Naive thymus-derived CD4-positive, alpha-beta T cell (primary cell): ENCODE measurements at regions not wholly inside any gene's neighbourhood (a gene's known extent, or its start where the extent isn't known, plus 50 kb on each side); places are given as distances from the start of the nearest gene placed in this dataset.

Experiments used
- ATAC-seq: fragments of 150-1000 bp; cut with Tn5 transposase; 2 replicates; pipeline ENCODE4 v1.10.0; 2021; ENCODE audit warnings: mild to moderate bottlenecking, moderate library complexity
- CTCF ChIA-PET: fragments of 350-600 bp; sonication (Branson Sonifier 250); formaldehyde crosslinking; loops from one replicate; lab custom pipeline; 2021; ENCODE audit warnings: antibody characterized with exemption; lab: Charles Lee
- POLR2A ChIA-PET: fragments of 350-600 bp; sonication (Branson Sonifier 250); formaldehyde crosslinking; loops from one replicate; lab custom pipeline; 2021; ENCODE audit warnings: antibody characterized with exemption, inconsistent platforms; lab: Charles Lee
- DNase-seq, 9 donors: peaks; one replicate each; pipeline versions ENCODE4 v3.0.0 to v3.0.0-alpha.2; 2020 to 2022; ENCODE audit warnings: mixed read lengths in 1 of 9
- H3K27ac ChIP-seq: one replicate; pipeline ENCODE4 v1.7.0; 2013; ENCODE audit warnings: mild to moderate bottlenecking, low read depth, low read length, moderate library complexity
- H3K27me3 ChIP-seq, 2 donors: one replicate each; pipeline ENCODE4 v1.7.0; 2013; ENCODE audit warnings: low read length in 2 of 2, mild to moderate bottlenecking in 2 of 2, moderate library complexity in 2 of 2; ENCODE audit not compliant: control insufficient read depth in 2 of 2, insufficient read depth in 2 of 2
- H3K36me3 ChIP-seq, 3 experiments: 1 replicate in 2 of 3; 2 replicates in 1 of 3; pipeline ENCODE4 v1.7.0; 2013; ENCODE audit warnings: low read length in 3 of 3, mild to moderate bottlenecking in 3 of 3, moderate library complexity in 1 of 3; ENCODE audit not compliant: insufficient read depth in 3 of 3, control insufficient read depth in 2 of 3
- H3K4me1 ChIP-seq, 2 donors: one replicate each; pipeline ENCODE4 v1.7.0; 2013; ENCODE audit warnings: low read length in 2 of 2, mild to moderate bottlenecking in 2 of 2, moderate library complexity in 1 of 2; ENCODE audit not compliant: control insufficient read depth in 2 of 2, insufficient read depth in 2 of 2
- H3K4me3 ChIP-seq: 2 replicates; pipeline ENCODE4 v1.7.0; 2013; ENCODE audit warnings: mild to moderate bottlenecking, low read length
- H3K9me3 ChIP-seq, 3 experiments: 1 replicate in 2 of 3; 2 replicates in 1 of 3; pipeline ENCODE4 v1.7.0; 2013; ENCODE audit warnings: low read length in 3 of 3; ENCODE audit not compliant: control insufficient read depth in 2 of 3
- H3K27ac Mint-ChIP-seq, 9 donors: one replicate each; pipeline ENCODE4 v1.8.0; 2020 to 2022; ENCODE audit warnings: mixed read lengths in 9 of 9, mild to moderate bottlenecking in 8 of 9, moderate library complexity in 5 of 9, inconsistent platforms in 2 of 9
- H3K27me3 Mint-ChIP-seq, 5 donors: one replicate each; pipeline ENCODE4 v1.8.0; 2021 to 2022; ENCODE audit warnings: mixed read lengths in 5 of 5, mild to moderate bottlenecking in 1 of 5
- H3K36me3 Mint-ChIP-seq, 5 donors: one replicate each; pipeline ENCODE4 v1.8.0; 2020 to 2022; ENCODE audit warnings: mixed read lengths in 5 of 5, mild to moderate bottlenecking in 3 of 5, inconsistent platforms in 1 of 5
- H3K4me1 Mint-ChIP-seq, 7 donors: one replicate each; pipeline ENCODE4 v1.8.0; 2020 to 2022; ENCODE audit warnings: mixed read lengths in 7 of 7, mild to moderate bottlenecking in 3 of 7, inconsistent platforms in 1 of 7
- H3K4me3 Mint-ChIP-seq, 10 donors: one replicate each; pipeline ENCODE4 v1.8.0; 2020 to 2022; ENCODE audit warnings: mild to moderate bottlenecking in 10 of 10, mixed read lengths in 10 of 10, moderate library complexity in 6 of 10, inconsistent platforms in 2 of 10
- H3K9me3 Mint-ChIP-seq, 11 donors: one replicate each; pipeline ENCODE4 v1.8.0; 2020 to 2022; ENCODE audit warnings: mixed read lengths in 11 of 11, mild to moderate bottlenecking in 4 of 11, inconsistent platforms in 1 of 11, moderate library complexity in 1 of 11
- intact Hi-C, 2 donors: fragments of 100-400 bp; cut with micrococcal nuclease; formaldehyde crosslinking; loops; one replicate each; pipeline ENCODE4 v1.15.1; 2023

GRCh38 chr22:22093743-22094142 is 111.2 kb upstream of the TOP3B start:
- Histone ChIP-seq H3K4me1 (no peaks in the 10 kb centered on the region), H3K27me3 (no peaks in the 10 kb centered on the region), H3K36me3 (no peaks in the 10 kb centered on the region), H3K27ac (no peak overlapping the region), H3K4me3 (no peak overlapping the region), H3K9me3 (no peaks in the 10 kb centered on the region)
- H3K4me1 Mint-ChIP-seq = peaks cover 0 to 16% (median 0%) of the 10 kb centered on the region in 7 donors
- DNase-seq = no peak
- CTCF ChIA-PET = no interaction called here
- H3K27me3 Mint-ChIP-seq = peaks cover 33 to 55% (median 44%) of the 10 kb centered on the region in 5 donors
- POLR2A ChIA-PET = no interaction called here
- H3K9me3 Mint-ChIP-seq = peaks cover 0 to 4% (median 0%) of the 10 kb centered on the region in 11 donors
- no peak overlapping the region for H3K4me3 Mint-ChIP-seq
- H3K36me3 Mint-ChIP-seq = peaks cover 0 to 5% (median 0%) of the 10 kb centered on the region in 5 donors
- no peak for ATAC-seq
- H3K27ac Mint-ChIP-seq = no peak overlapping the region
- intact Hi-C loops = no loop called here

- CTCF ChIA-PET = no interaction called here
Observed at GRCh38 chr22:22092974-22093373, 110.4 kb upstream of the TOP3B start.

DNA sequence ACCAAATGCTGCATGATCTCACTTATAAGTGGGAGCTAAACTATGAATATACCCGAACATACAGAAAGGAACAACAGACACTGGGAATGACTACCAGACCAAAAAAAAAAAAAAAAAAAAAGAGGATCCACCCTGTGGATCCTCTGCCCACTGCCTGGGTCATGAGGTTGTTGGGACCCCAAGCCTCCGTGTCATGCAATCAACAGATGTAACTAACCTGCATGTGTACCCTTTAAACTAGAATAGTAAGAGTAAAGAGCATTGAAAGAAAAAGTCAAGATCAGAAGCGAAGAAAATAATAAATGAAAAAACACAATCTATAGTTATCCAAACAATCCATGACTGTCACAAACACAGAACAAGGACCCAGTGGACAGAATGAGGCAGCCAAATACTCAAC is 109.5 kb upstream of the TOP3B start:
- H3K27me3 Mint-ChIP-seq = peaks cover 33 to 61% (median 50%) of the 10 kb centered on the region in 5 donors
- intact Hi-C loops = no loop called here
- Histone ChIP-seq H3K36me3 (no peaks in the 10 kb centered on the region), H3K27me3 (no peaks in the 10 kb centered on the region), H3K4me1 (no peaks in the 10 kb centered on the region), H3K27ac (no peak overlapping the region), H3K9me3 (no peaks in the 10 kb centered on the region), H3K4me3 (no peak overlapping the region)
- ChIA-PET POLR2A (no interaction called here), CTCF (no interaction called here)
- H3K9me3 Mint-ChIP-seq = peaks cover 0 to 4% (median 0%) of the 10 kb centered on the region in 11 donors
- no peak overlapping the region for H3K27ac Mint-ChIP-seq
- peaks cover 0 to 16% (median 0%) of the 10 kb centered on the region in 7 donors for H3K4me1 Mint-ChIP-seq
- H3K4me3 Mint-ChIP-seq = no peak overlapping the region
- ATAC-seq (no peak), DNase-seq (no peak)
- H3K36me3 Mint-ChIP-seq = peaks cover 0 to 5% (median 0%) of the 10 kb centered on the region in 5 donors

More at GRCh38 chr22:22092974-22093373, 110.4 kb upstream of the TOP3B start:
- Mint-ChIP-seq H3K36me3 (peaks cover 0 to 5% (median 0%) of the 10 kb centered on the region in 5 donors), H3K27ac (no peak overlapping the region), H3K9me3 (peaks cover 0 to 4% (median 0%) of the 10 kb centered on the region in 11 donors), H3K4me3 (peak overlapping the region in 1 of 10 donors; percentile 0), H3K27me3 (peaks cover 33 to 61% (median 50%) of the 10 kb centered on the region in 5 donors), H3K4me1 (peaks cover 0 to 16% (median 0%) of the 10 kb centered on the region in 7 donors)
- Histone ChIP-seq H3K4me3 (no peak overlapping the region), H3K27me3 (no peaks in the 10 kb centered on the region), H3K27ac (no peak overlapping the region), H3K36me3 (no peaks in the 10 kb centered on the region), H3K4me1 (no peaks in the 10 kb centered on the region), H3K9me3 (no peaks in the 10 kb centered on the region)
- POLR2A ChIA-PET = no interaction called here
- intact Hi-C loops = no loop called here
- no peak for ATAC-seq
- DNase-seq = no peak

GRCh38 chr22:22091400-22091878 is 108.9 kb upstream of the TOP3B start:
- no peaks in the 10 kb centered on the region for H3K27me3 ChIP-seq
- Mint-ChIP-seq H3K36me3 (peaks cover 0 to 5% (median 0%) of the 10 kb centered on the region in 5 donors), H3K4me1 (peaks cover 0 to 16% (median 0%) of the 10 kb centered on the region in 7 donors), H3K27ac (no peak overlapping the region), H3K4me3 (no peak overlapping the region), H3K9me3 (peaks cover 0 to 4% (median 0%) of the 10 kb centered on the region in 11 donors), H3K27me3 (peaks cover 28 to 57% (median 50%) of the 10 kb centered on the region in 5 donors)
- H3K4me1 ChIP-seq = no peaks in the 10 kb centered on the region
- ATAC-seq (no peak), DNase-seq (no peak)
- H3K9me3 ChIP-seq = no peaks in the 10 kb centered on the region
- no peak overlapping the region for H3K27ac ChIP-seq
- ChIA-PET CTCF (no interaction called here), POLR2A (no interaction called here)
- no peaks in the 10 kb centered on the region for H3K36me3 ChIP-seq
- H3K4me3 ChIP-seq = no peak overlapping the region
- intact Hi-C loops = no loop called here

DNA sequence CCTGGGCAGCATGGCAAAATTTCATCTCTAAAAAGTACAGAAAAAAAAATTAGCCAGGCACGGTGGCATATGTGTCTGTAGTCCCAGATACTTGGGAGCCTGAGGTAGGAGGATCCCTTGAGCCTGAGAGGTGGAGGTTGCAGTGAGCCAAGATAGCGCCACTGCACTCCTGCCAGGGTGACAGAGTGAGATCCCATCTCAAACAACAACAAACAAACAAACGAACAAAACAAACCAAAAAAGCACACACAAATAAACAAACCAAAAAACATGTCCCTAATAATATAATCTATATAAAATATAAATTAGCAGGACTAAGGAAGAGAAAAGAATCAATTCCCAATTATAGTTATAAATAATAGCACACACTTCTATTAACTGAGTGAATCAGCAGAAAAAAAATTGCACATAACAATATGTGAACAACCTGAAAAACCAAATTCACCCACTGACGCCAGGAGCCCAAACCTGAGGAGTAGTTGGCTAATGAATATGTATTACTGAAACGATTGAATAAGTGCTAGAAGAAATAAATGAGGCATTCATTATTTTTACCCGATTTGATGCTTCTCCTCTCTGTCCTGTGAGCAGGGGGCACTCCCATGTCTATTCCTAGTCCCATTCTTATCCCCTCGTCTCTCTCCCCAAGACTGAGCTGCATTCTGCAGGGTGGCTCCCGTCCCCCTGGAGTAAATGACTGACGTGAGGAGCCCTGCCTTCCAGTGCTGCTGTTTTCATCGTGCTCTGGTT is 108.2 kb upstream of the TOP3B start:
- H3K4me1 Mint-ChIP-seq = peaks cover 0 to 16% (median 0%) of the 10 kb centered on the region in 7 donors
- H3K4me3 Mint-ChIP-seq = no peak overlapping the region
- intact Hi-C loops = no loop called here
- peaks cover 0 to 4% (median 0%) of the 10 kb centered on the region in 11 donors for H3K9me3 Mint-ChIP-seq
- Histone ChIP-seq H3K4me1 (no peaks in the 10 kb centered on the region), H3K4me3 (no peak overlapping the region), H3K27me3 (no peaks in the 10 kb centered on the region), H3K27ac (no peak overlapping the region), H3K36me3 (no peaks in the 10 kb centered on the region), H3K9me3 (no peaks in the 10 kb centered on the region)
- DNase-seq (no peak), ATAC-seq (no peak)
- CTCF ChIA-PET = no interaction called here
- peaks cover 25 to 53% (median 49%) of the 10 kb centered on the region in 5 donors for H3K27me3 Mint-ChIP-seq
- POLR2A ChIA-PET = no interaction called here
- H3K36me3 Mint-ChIP-seq = peaks cover 0 to 5% (median 0%) of the 10 kb centered on the region in 5 donors
- H3K27ac Mint-ChIP-seq = no peak overlapping the region

DNA sequence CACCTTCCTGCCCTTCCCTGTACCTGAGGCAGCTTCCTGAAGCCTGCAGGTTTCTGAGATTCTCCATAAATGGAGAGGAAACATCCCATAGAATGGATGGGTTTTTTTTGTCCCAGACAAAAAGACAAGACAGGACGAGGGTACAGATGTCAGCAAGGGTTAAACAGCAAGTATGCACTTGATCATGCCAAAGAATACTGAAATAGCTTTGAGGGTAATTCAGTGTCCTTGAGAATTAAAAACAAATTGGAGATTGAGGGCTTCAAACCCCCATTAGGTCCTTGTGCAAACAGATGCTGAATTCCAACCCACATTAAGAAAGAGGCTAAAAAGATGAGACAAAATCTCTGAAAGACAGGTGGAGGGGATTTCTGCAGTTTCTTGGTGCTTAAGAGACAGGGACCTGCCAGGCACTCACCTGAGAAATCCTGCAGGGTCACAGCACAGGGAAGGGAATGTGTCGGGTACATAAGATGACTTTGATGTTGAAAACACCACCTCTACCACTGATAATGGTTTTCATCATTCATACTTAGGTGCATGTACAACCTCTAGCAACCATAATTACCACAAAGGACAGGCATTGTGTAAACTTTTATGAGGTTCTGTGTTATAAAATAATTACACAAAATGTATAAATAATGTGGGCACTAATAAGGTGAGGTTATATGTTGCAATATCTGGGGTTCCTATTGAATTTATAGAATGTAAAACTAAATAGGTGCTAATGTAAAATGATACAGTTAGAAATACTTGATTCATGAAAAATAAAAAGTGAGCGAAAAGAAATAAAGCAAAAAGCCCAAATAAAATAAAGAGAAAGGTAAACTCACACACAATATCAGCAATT is 107.1 kb upstream of the TOP3B start:
- no peaks in the 10 kb centered on the region for H3K27me3 ChIP-seq
- no peaks in the 10 kb centered on the region for H3K4me1 ChIP-seq
- Mint-ChIP-seq H3K4me3 (no peak overlapping the region), H3K27me3 (peaks cover 17 to 46% (median 40%) of the 10 kb centered on the region in 5 donors), H3K27ac (no peak overlapping the region), H3K4me1 (peaks cover 0 to 16% (median 0%) of the 10 kb centered on the region in 7 donors), H3K9me3 (peaks cover 0 to 2% (median 0%) of the 10 kb centered on the region in 11 donors), H3K36me3 (peaks cover 0 to 4% (median 0%) of the 10 kb centered on the region in 5 donors)
- ATAC-seq = no peak
- no peak overlapping the region for H3K27ac ChIP-seq
- POLR2A ChIA-PET = interaction anchor here (0.6 kb wide), 1 partner anchor 18 kb away, joined by 5 read pairs; no protein-coding TSS in a partner anchor
- CTCF ChIA-PET = no interaction called here
- H3K4me3 ChIP-seq = no peak overlapping the region
- DNase-seq = no peak
- no peaks in the 10 kb centered on the region for H3K36me3 ChIP-seq
- intact Hi-C loops = no loop called here
- no peaks in the 10 kb centered on the region for H3K9me3 ChIP-seq
